Globus pallidus (tissue), 1 donor: ENCODE measurements at regions not wholly inside any gene's neighbourhood (a gene's known extent, or its start where the extent isn't known, plus 50 kb on each side); places are given as distances from the start of the nearest gene placed in this dataset.
"Not testable (repeated sequence)": the region's sequence is repeated elsewhere in the genome, so short reads cannot be mapped to it uniquely, and the experiment has no call there.

Experiments
- DNase-seq: peaks from one replicate; pipeline ENCODE4 v3.0.0-alpha.2; 2015; ENCODE audit warnings: low spot score

- DNase-seq, result no peak
These were observed 191.8 kb downstream of the TMEM200A start for GRCh38 chr6:130557481-130558112.

DNA sequence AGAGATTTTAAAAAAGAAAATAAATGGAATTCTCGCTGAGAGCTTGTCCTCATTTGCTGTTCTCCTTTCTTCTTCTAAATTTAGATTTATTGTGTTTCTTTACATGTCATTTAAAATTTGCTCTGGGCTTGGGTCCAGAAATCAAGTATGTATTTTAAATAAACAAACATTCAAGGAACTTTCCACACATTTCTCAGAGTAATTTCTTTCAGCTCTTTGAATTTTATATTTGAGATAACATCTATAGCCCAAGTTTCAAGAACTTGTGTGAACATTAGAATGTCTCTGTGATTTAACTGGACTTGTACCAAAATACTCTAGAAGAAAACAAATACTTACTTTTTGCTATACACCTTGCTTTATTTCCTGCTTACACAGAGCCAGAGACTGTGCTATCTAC lies 192.3 kb downstream of the TMEM200A start:
- DNase-seq, result no peak

- DNase-seq, result no peak
These were observed 193.3 kb downstream of the TMEM200A start for GRCh38 chr6:130559166-130559565.

DNA sequence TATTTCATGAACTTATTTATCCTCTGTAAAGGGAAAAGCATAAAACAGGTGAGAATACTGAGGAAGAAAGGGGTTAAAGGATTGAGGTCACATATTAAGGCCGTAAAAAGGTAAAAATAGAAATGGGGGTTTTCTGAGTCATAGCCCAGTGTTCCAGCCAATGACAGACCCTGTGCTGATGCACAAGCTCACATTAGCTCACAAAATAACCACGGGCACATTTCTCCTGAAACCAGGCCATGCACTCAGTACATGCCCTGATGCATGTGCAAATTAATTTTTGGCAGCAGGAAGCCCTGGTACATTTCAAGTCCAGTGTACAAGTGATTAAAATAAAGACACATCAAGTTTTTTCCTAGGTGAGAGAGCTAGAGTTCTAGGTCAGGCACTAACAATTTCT lies 194.4 kb downstream of the TMEM200A start:
- DNase-seq, result no peak

GRCh38 chr6:130561159-130561558 lies 195.3 kb downstream of the TMEM200A start:
- not testable (repeated sequence) for DNase-seq

- no peak for DNase-seq
These were observed 199.9 kb downstream of the TMEM200A start for GRCh38 chr6:130565696-130566095.

- DNase-seq, result no peak
These were observed 208.3 kb downstream of the TMEM200A start for GRCh38 chr6:130574146-130574545.

DNA sequence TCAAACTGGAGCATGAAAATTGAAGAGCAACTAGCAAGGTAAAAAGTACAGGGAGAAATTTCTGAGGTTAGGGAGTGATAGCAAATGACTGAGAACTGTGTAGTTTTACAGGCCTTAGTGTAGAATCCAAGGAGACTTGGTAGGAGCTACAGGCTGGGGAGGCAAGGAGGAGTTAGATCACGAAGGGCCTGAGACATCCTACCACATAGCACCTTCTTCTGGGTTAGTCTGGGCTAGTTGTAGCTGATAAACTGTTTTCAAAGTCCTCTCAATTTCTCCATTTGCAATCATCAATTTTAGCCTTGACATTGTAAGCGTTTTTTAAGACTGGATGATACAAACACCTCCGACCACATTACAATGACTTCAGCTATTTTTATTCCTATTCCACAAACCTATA lies 209.7 kb downstream of the TMEM200A start:
- DNase-seq, result no peak

DNA sequence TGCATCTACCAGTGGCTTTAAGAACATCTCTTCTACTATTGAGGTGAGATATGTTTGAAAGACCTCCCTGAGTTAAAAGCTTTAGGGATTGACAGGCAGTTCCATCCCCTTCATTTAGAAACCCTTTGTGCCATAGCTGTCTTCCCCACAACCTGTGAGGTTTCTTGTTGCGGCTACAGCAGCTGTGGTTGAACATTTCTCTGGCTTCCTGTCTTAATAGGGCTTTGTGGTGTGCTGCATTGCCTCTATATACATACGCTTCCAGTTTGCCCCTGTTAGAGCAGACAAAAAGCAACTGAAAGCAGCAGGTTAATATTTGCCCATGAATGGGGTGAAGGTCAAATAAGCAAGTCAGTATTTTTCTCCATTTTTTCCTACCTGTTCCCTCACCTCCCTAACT lies 210.2 kb downstream of the TMEM200A start:
- DNase-seq, result no peak

- DNase-seq, result no peak
These were observed 211.5 kb downstream of the TMEM200A start for GRCh38 chr6:130577178-130577919.

DNA sequence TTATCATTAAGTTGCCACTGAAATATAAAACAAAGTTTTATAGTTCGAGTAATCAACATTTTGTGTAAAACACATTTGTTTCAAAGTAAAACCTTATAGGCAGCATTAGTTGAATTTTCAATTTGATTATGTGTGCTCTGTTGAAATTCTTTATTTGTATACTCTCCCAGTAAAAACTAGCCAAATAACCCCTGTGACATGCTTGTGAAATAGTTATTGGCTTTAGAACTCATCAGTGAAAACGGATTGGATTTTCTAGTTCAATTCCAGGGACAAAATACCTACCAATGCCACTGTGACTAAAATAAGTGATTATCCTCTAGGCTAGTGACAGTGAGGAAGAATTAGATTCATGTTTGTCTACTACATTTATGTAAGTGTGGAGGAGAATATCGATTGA lies 212.9 kb downstream of the TMEM200A start:
- DNase-seq, result no peak

DNA sequence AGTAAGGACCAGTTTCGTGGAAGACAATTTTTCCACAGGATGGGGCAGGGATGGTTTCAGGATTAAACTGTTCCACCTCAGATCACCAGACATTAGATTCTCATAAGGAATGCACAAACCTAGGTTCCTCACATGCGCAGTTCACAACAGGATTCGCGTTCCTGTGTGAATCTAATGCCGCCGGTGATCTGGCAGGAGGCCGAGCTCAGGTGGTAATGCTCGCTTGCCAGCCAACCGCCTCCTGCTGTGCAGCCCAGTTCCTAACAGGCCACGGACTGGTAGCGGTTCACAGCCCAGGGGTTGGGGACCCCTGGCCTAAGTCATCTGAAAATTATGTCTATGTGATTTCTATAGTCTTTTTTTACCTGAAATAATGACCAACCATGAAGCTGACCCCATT lies 217.5 kb downstream of the TMEM200A start:
- no peak for DNase-seq

DNA sequence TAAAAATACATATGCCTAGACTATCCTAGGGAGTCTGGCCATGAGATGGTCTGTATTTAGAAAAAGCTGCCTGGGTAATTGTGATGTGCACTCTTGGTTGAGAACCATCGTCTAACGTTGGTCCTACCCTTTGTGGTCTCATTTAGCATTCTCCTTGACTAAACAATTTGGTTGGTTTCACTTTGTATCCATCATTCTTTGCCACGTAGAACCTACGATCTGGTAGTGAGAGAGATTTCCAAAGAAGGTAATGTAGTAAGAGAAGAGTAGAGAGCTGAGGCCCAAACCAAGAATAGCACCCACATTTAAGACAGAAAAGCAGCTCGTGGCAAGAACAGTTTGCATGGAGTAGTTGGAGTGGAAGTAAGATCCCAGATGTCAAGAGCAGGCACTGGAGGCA lies 219.8 kb downstream of the TMEM200A start:
- no peak for DNase-seq

DNA sequence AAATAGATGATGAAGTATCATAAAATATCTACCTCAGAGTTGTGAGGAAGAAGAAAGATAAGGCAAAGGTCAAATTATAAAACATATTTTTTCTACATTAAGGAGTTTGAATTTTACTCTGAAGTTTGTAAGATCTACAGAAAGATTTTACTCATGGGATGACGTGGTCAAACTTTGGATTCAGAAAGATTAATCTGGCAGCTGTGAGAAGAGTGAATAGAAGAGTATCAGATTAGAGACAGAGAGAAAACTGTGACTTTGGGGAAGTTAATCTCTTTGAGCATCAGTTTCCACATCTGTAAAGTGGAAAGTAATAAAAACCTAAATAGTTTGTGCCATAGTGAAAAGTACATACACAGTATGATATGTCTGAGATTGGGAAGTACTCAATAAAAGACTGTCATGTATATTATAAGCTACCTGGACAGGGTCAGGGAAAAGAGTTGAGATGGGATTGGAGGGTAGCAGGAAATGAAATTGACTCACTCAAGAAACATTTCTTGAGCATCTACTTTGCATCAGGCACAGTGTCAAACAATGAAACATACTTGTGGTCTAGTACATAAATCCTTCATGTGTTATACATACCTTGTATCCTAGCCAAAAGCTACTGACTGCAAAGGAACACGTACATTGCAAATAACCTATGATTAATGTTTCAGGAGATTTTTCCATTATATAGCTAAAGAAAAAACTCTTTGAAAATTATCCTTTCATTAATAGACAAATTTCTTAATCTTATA lies 222.1 kb downstream of the TMEM200A start:
- no peak for DNase-seq

- DNase-seq, result no peak
These were observed 227.4 kb downstream of the TMEM200A start for GRCh38 chr6:130593200-130593599.

GRCh38 chr6:130593948-130594347 lies 228.1 kb downstream of the TMEM200A start:
- no peak for DNase-seq

DNA sequence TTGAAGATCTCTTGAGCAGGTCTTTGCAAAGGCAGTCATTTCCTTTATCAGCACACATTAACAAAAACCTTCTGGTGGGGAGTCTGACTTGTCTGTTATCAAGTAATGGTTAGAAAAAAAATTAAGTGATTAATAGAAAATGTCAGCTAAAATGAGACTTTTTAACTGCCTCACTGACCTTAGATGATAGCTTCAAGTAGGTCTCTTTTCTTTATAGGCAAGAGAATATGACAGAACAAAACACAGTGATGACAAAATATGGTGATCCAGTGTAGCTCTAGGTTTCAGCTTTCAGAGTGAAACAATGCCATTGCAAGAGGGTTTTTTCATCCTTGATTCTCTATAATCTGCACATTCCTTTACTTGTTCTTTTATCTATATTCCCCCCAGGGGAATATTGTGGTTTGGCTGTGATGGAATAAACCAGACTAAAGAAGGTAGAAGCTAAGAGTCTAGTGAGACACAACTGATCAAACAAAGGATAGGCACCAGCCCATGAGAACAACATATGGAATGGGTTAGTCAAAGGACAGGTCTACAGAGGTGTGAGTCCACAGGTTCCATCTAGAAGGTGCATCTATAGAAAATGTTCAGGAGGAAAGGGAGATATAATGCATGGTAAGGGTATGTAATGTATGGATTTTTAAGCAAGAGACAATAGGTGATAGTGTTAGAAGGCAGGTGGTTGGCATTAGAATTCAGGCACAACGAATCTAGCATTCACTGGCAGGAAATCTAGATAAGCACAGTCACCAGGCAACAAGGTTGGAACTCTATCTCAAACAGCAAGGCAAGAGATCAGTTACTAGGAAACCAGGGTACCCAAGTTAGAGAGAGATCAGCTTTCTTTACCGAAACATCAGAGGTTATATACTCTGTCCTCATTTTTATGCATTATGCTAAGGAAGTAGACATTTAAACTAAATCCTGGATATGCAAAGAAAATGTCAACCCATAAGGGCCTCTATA lies 228.9 kb upstream of the SMLR1 start:
- no peak for DNase-seq

GRCh38 chr6:130600880-130601341 lies 226.3 kb upstream of the SMLR1 start:
- no peak for DNase-seq

DNA sequence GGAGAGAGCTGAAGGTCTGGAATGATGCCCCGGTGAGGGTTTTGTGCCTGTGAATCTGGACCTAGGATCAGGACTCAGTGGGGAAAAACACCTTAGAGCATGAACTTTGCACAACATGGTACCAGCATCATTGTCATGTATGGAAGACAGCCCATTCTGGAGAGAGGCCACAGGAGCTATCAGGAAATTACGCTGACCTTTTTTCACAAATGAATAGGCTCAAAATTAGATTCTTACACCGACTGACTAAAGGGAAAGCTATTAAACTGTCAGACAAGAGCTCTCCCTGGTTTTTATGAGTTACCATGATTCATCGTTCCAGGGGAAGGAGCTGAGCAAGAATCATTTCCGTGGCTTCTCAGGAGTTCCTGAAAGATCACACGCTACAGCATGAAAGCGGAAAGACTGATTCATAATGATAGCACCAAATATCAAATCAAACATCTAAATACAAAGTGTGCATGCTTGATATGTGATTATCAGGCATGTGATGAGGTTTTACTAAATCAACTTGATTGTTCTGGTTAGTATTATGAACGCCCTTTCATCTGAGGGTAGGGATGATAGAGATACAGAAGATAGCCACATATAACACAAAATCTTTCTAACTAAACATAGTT lies 224.9 kb upstream of the SMLR1 start:
- no peak for DNase-seq

- DNase-seq, result no peak
These were observed 223.8 kb upstream of the SMLR1 start for GRCh38 chr6:130603391-130603790.

- DNase-seq, result no peak
These were observed 222.3 kb upstream of the SMLR1 start for GRCh38 chr6:130604841-130605399.
